OCI-LY7 (cell line): ENCODE measurements at regions not wholly inside any gene's neighbourhood (a gene's known extent, or its start where the extent isn't known, plus 50 kb on each side); places are given as distances from the start of the nearest gene placed in this dataset.

Experiments used
- BruUV-seq: library from RNA; stranded (reverse); fragments of 400-500 nt; replicated peaks from 2 replicates; lab custom pipeline; 2021; lab: Mats Ljungman, UMichigan
- CTCF ChIA-PET: fragments of 300-600 bp; sonication (Branson Sonifier 250); formaldehyde crosslinking; loops from one replicate; lab custom pipeline; 2022; ENCODE audit warnings: antibody characterized with exemption; ENCODE audit not compliant: unreplicated experiment; lab: Charles Lee
- POLR2A ChIA-PET: fragments of 300-600 bp; sonication (Branson Sonifier 250); formaldehyde crosslinking; loops from one replicate; lab custom pipeline; 2022; ENCODE audit warnings: antibody characterized with exemption; lab: Charles Lee
- DNase-seq: peaks from one replicate; pipeline ENCODE4 v3.0.0-alpha.2; 2015; ENCODE audit warnings: low spot score
- H2AFZ ChIP-seq: fragments of 200-600 bp; sonication (generic), shearing (Covaris generic); 2 replicates; pipeline ENCODE4 v1.6.1; 2014; ENCODE audit warnings: mild to moderate bottlenecking, antibody characterized with exemption, low read length, moderate library complexity
- H3K27ac ChIP-seq: fragments of 200-600 bp; sonication (generic); 2 replicates; pipeline ENCODE4 v1.5.1; 2014; ENCODE audit warnings: mixed run types, low read depth, mild to moderate bottlenecking, moderate library complexity, low read length, inconsistent platforms; ENCODE audit not compliant: poor library complexity, severe bottlenecking
- H3K36me3 ChIP-seq: fragments of 200-600 bp; sonication (generic); 2 replicates; pipeline ENCODE4 v1.6.1; 2014; ENCODE audit warnings: mild to moderate bottlenecking, antibody characterized with exemption, low read length, moderate library complexity, mixed read lengths; ENCODE audit not compliant: insufficient read depth
- H3K4me1 ChIP-seq: fragments of 200-600 bp; sonication (generic); 2 replicates; pipeline ENCODE4 v1.5.1; 2014; ENCODE audit warnings: mild to moderate bottlenecking, low read length; ENCODE audit not compliant: insufficient read depth, poor library complexity, severe bottlenecking
- H3K4me2 ChIP-seq: fragments of 200-600 bp; sonication (generic); 2 replicates; pipeline ENCODE4 v1.6.1; 2014; ENCODE audit warnings: mild to moderate bottlenecking, low read length
- H3K4me3 ChIP-seq: fragments of 200-600 bp; sonication (generic); 2 replicates; pipeline ENCODE4 v1.5.1; 2014; ENCODE audit warnings: mild to moderate bottlenecking, low read depth, low read length; ENCODE audit not compliant: poor library complexity, severe bottlenecking
- H3K79me2 ChIP-seq: fragments of 200-600 bp; sonication (generic); 2 replicates; pipeline ENCODE4 v1.6.1; 2016; ENCODE audit warnings: low read depth, mild to moderate bottlenecking, low read length, moderate library complexity, mixed read lengths; ENCODE audit not compliant: insufficient read depth
- H3K9me2 ChIP-seq: fragments of 200-600 bp; sonication (generic); 2 replicates; pipeline ENCODE4 v1.6.1; 2016; ENCODE audit warnings: mild to moderate bottlenecking, low read length, mixed read lengths; ENCODE audit not compliant: insufficient read depth
- H3K9me3 ChIP-seq: fragments of 200-600 bp; sonication (generic); 2 replicates; pipeline ENCODE4 v1.6.1; 2014; ENCODE audit warnings: mild to moderate bottlenecking, mixed run types, low read length, mixed read lengths
- H4K20me1 ChIP-seq: fragments of 200-600 bp; sonication (generic); 2 replicates; pipeline ENCODE4 v1.6.1; 2014; ENCODE audit warnings: mild to moderate bottlenecking, antibody characterized with exemption, low read length, moderate library complexity, mixed read lengths; ENCODE audit not compliant: insufficient read depth
- CTCF ChIP-seq: fragments of 200-600 bp; sonication (generic); conservative IDR thresholded peaks from 2 replicates; pipeline ENCODE4 v1.5.1; 2014; ENCODE audit warnings: mild to moderate bottlenecking, antibody characterized with exemption, low read length, moderate library complexity, mixed read lengths
- EZH2phosphoT487 ChIP-seq: fragments of 200-600 bp; sonication (generic); IDR thresholded peaks from 2 replicates; pipeline ENCODE4 v1.6.1; 2018; ENCODE audit warnings: low read depth, borderline replicate concordance, mild to moderate bottlenecking, mixed run types, antibody characterized with exemption, low read length, moderate library complexity, mixed read lengths
- intact Hi-C: fragments of 100-400 bp; cut with micrococcal nuclease; formaldehyde crosslinking; loops from one replicate; pipeline ENCODE4 v1.10.0; 2022; ENCODE audit not compliant: unreplicated experiment

GRCh38 chr16:86383488-86384262, 126.7 kb upstream of the FOXF1 start:
- BruUV-seq, result no TSS peak
- no peak for DNase-seq
- no peak overlapping the region for H3K27ac ChIP-seq
- H3K4me2 ChIP-seq, result no peak overlapping the region
- no peak overlapping the region for H2AFZ ChIP-seq
- H3K9me2 ChIP-seq, result no peaks in the 10 kb centered on the region
- TF ChIP-seq CTCF, result no peak
- TF ChIP-seq EZH2phosphoT487, result no peak
- H3K79me2 ChIP-seq, result no peaks in the 10 kb centered on the region
- intact Hi-C loops, result no loop called here
- no peaks in the 10 kb centered on the region for H3K36me3 ChIP-seq
- H3K4me1 ChIP-seq, result no peaks in the 10 kb centered on the region
- POLR2A ChIA-PET, result interaction anchor here (0.7 kb wide), 1 partner anchor 1994 kb away, joined by 4 read pairs; no protein-coding TSS in a partner anchor
- H4K20me1 ChIP-seq, result no peaks in the 10 kb centered on the region
- CTCF ChIA-PET, result no interaction called here
- no peak overlapping the region for H3K4me3 ChIP-seq
- no peaks in the 10 kb centered on the region for H3K9me3 ChIP-seq

- ChIA-PET POLR2A (interaction anchor here (0.7 kb wide), 1 partner anchor 1993 kb away, joined by 4 read pairs; no protein-coding TSS in a partner anchor), CTCF (no interaction called here)
- TF ChIP-seq CTCF (no peak), EZH2phosphoT487 (no peak)
- H3K79me2 ChIP-seq, result no peaks in the 10 kb centered on the region
- no peak for DNase-seq
- BruUV-seq, result no TSS peak
- H3K4me2 ChIP-seq, result no peak overlapping the region
- no peak overlapping the region for H3K4me3 ChIP-seq
- no peaks in the 10 kb centered on the region for H3K4me1 ChIP-seq
- H4K20me1 ChIP-seq, result no peaks in the 10 kb centered on the region
- intact Hi-C loops, result no loop called here
- H3K9me3 ChIP-seq, result no peaks in the 10 kb centered on the region
- H2AFZ ChIP-seq, result no peak overlapping the region
- no peak overlapping the region for H3K27ac ChIP-seq
- no peaks in the 10 kb centered on the region for H3K36me3 ChIP-seq
- no peaks in the 10 kb centered on the region for H3K9me2 ChIP-seq
Observed at GRCh38 chr16:86384263-86384649, 126.1 kb upstream of the FOXF1 start.

GRCh38 chr16:86384980-86385379, 125.3 kb upstream of the FOXF1 start:
- Histone ChIP-seq H3K4me2 (no peak overlapping the region), H3K36me3 (no peaks in the 10 kb centered on the region), H3K27ac (no peak overlapping the region), H3K4me1 (no peaks in the 10 kb centered on the region), H3K79me2 (no peaks in the 10 kb centered on the region), H3K4me3 (no peak overlapping the region), H2AFZ (no peak overlapping the region), H3K9me2 (no peaks in the 10 kb centered on the region), H3K9me3 (no peaks in the 10 kb centered on the region), H4K20me1 (no peaks in the 10 kb centered on the region)
- intact Hi-C loops, result no loop called here
- DNase-seq, result no peak
- CTCF ChIA-PET, result no interaction called here
- no peak for TF ChIP-seq CTCF
- no peak for TF ChIP-seq EZH2phosphoT487
- POLR2A ChIA-PET, result no interaction called here
- BruUV-seq, result no TSS peak
